ENCODE measurements at regions not wholly inside any gene's neighbourhood (a gene's known extent, or its start where the extent isn't known, plus 50 kb on each side); places are given as distances from the start of the nearest gene placed in this dataset.

DNA sequence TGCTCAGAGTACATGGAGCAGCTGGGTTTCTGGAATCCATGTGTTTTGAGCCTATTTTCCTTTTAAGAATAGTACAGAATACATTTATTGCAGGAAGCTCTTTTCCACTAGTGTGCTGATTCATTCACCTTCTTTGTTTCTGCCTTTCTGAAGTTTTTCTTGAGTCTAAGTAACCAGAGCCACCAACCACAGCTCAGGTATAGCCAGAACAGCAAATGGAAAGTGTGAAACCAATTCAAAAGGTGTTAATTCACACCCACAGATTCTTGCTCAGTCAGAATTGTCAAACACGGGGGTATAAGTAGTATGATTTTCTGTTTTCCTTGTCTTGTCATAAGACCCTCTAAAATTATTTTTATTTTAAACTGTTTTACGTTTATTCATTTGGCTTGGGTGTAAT lies 75.9 kb upstream of the DYNAP start:
- DNase-seq (ENCODE audit: low spot score) = no peak
- Mint-ChIP-seq H3K4me1 (ENCODE audit: low read depth) (no peaks in the 10 kb centered on the region), H3K36me3 (ENCODE audit: low read depth) (no peaks in the 10 kb centered on the region), H3K9me3 (ENCODE audit: low read depth) (no peaks in the 10 kb centered on the region), H3K4me3 (ENCODE audit: unreplicated experiment) (no peak overlapping the region), H3K27ac (ENCODE audit: unreplicated experiment) (no peak overlapping the region), H3K27me3 (ENCODE audit: low read depth) (peaks cover 24% of the 10 kb centered on the region)
- TF ChIP-seq, protein P1, sequence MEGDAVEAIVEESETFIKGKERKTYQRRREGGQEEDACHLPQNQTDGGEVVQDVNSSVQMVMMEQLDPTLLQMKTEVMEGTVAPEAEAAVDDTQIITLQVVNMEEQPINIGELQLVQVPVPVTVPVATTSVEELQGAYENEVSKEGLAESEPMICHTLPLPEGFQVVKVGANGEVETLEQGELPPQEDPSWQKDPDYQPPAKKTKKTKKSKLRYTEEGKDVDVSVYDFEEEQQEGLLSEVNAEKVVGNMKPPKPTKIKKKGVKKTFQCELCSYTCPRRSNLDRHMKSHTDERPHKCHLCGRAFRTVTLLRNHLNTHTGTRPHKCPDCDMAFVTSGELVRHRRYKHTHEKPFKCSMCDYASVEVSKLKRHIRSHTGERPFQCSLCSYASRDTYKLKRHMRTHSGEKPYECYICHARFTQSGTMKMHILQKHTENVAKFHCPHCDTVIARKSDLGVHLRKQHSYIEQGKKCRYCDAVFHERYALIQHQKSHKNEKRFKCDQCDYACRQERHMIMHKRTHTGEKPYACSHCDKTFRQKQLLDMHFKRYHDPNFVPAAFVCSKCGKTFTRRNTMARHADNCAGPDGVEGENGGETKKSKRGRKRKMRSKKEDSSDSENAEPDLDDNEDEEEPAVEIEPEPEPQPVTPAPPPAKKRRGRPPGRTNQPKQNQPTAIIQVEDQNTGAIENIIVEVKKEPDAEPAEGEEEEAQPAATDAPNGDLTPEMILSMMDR (IDR thresholded peaks at IDR 0.05) = no peak

DNA sequence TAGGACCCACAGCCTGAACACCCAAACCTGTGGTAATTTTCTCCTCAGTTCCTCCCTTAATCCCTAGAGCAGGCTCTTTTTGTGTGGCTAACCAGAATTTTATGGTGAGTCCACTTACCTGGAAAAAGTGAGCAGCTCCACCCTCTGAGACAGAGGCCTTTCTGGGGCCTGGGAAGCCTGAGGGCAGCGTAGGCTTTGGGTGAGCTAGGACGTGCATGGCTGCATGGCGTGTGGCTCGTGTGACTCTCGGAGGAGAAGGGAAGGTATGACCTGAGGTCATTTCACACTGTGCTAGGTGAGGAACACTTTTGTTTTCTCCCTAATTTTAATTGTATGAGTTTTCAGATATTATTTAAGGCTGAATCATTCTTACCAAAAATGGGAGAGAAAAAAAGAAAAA lies 73.5 kb upstream of the DYNAP start:
- no peak overlapping the region for H3K4me3 Mint-ChIP-seq (ENCODE audit: unreplicated experiment)
- H3K27ac Mint-ChIP-seq (ENCODE audit: unreplicated experiment) = no peak overlapping the region
- TF ChIP-seq, protein P1 (IDR thresholded peaks at IDR 0.05) = no peak
- DNase-seq (ENCODE audit: low spot score) = no peak
- H3K27me3 Mint-ChIP-seq (ENCODE audit: low read depth) = peaks cover 10% of the 10 kb centered on the region
- no peaks in the 10 kb centered on the region for H3K9me3 Mint-ChIP-seq (ENCODE audit: low read depth)
- no peaks in the 10 kb centered on the region for H3K36me3 Mint-ChIP-seq (ENCODE audit: low read depth)
- H3K4me1 Mint-ChIP-seq (ENCODE audit: low read depth) = no peaks in the 10 kb centered on the region

DNA sequence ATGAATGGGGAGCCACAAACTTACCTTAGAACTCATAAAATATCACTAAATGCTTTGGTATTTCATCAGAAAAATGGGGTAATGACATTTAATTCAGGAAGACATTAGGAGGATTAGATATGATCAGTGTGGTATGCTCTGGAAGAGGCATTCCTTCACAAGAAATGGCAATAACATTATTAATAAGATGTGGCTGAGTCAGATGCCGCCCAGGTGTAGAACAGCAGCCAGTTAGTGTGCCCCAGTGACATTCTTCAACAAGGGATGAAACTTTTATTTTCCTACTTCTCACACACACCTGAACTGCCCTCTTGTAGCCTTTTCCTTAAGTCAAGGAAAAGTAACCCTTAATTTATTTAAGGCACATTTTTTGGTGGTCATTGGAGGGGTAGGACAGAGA lies 69.2 kb upstream of the DYNAP start:
- H3K36me3 Mint-ChIP-seq (ENCODE audit: low read depth) = no peaks in the 10 kb centered on the region
- peaks cover 7% of the 10 kb centered on the region for H3K27me3 Mint-ChIP-seq (ENCODE audit: low read depth)
- H3K4me3 Mint-ChIP-seq (ENCODE audit: unreplicated experiment) = no peak overlapping the region
- H3K4me1 Mint-ChIP-seq (ENCODE audit: low read depth) = no peaks in the 10 kb centered on the region
- TF ChIP-seq, protein P1 (IDR thresholded peaks at IDR 0.05) = no peak
- no peaks in the 10 kb centered on the region for H3K9me3 Mint-ChIP-seq (ENCODE audit: low read depth)
- H3K27ac Mint-ChIP-seq (ENCODE audit: unreplicated experiment) = no peak overlapping the region
- DNase-seq (ENCODE audit: low spot score) = no peak

DNA sequence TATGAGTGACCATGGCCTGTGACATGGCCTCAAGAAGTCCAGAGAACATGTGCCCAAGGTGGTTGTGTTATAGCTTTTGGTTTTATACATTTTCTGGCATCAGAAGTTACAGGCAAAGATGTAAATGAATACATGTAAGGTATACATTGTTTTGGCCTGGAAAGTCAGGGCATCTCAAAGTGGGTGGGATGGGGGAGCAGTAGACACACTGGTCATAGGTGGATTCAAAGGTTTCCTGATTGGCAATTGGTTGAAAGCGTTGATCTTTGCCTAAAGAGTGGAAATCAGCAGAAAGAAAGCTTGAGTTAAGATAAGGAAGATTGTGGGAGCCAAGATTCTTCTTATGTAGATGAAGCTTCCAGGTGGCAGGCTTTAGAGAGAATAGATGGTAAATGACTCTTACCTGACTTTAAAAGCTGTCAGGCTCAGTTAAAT lies 62.1 kb upstream of the DYNAP start:
- no peak overlapping the region for H3K27ac Mint-ChIP-seq (ENCODE audit: unreplicated experiment)
- TF ChIP-seq, protein P1 (IDR thresholded peaks at IDR 0.05) = no peak
- H3K9me3 Mint-ChIP-seq (ENCODE audit: low read depth) = no peaks in the 10 kb centered on the region
- H3K36me3 Mint-ChIP-seq (ENCODE audit: low read depth) = no peaks in the 10 kb centered on the region
- H3K4me3 Mint-ChIP-seq (ENCODE audit: unreplicated experiment) = no peak overlapping the region
- no peaks in the 10 kb centered on the region for H3K4me1 Mint-ChIP-seq (ENCODE audit: low read depth)
- no peak for DNase-seq (ENCODE audit: low spot score)
- H3K27me3 Mint-ChIP-seq (ENCODE audit: low read depth) = peaks cover 17% of the 10 kb centered on the region

DNA sequence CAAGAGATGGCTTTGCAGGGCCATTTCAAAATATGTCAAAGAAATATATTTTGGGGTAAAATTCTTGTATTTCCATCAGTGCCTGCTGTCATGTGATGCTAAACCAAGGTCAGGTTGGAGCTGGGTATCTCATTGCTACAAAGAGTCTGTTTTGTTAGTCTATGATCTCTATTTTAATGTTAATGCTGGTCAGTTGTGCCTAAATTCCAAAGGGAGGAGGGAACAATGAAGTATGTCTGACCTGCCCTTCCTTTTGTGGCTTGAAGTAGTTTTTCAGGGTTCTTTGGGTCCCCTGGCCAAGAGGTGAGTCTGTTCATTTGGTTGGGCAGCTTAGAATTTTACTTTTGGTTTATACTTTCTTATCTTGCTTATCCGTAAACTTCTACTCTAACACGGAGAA lies 61.6 kb upstream of the DYNAP start:
- Mint-ChIP-seq H3K27me3 (ENCODE audit: low read depth) (peaks cover 17% of the 10 kb centered on the region), H3K36me3 (ENCODE audit: low read depth) (no peaks in the 10 kb centered on the region), H3K4me1 (ENCODE audit: low read depth) (no peaks in the 10 kb centered on the region), H3K27ac (ENCODE audit: unreplicated experiment) (no peak overlapping the region), H3K9me3 (ENCODE audit: low read depth) (no peaks in the 10 kb centered on the region), H3K4me3 (ENCODE audit: unreplicated experiment) (no peak overlapping the region)
- DNase-seq (ENCODE audit: low spot score) = no peak
- TF ChIP-seq, protein P1 (IDR thresholded peaks at IDR 0.05) = no peak
